HG02642 (cell line): ENCODE measurements at regions not wholly inside any gene's neighbourhood (a gene's known extent, or its start where the extent isn't known, plus 50 kb on each side); places are given as distances from the start of the nearest gene placed in this dataset.
"Not testable (repeated sequence)": the region's sequence is repeated elsewhere in the genome, so short reads cannot be mapped to it uniquely, and the experiment has no call there.

Experiments used
- ATAC-seq: cut with Tn5 transposase; IDR thresholded peaks from one replicate; pipeline ENCODE4 v1.9.1; 2021; ENCODE audit warnings: mild to moderate bottlenecking; ENCODE audit not compliant: unreplicated experiment, poor library complexity

- ATAC-seq: no peak
Measured at GRCh38 chr3:164326714-164327113, 751.6 kb downstream of the SI start.

- ATAC-seq: no peak
Measured at GRCh38 chr3:164320962-164321361, 757.3 kb downstream of the SI start.

- no peak for ATAC-seq
Measured at GRCh38 chr3:164306042-164306441, 772.3 kb downstream of the SI start.

GRCh38 chr3:164303894-164304293, 774.4 kb downstream of the SI start:
- no peak for ATAC-seq

- ATAC-seq: no peak
Measured at GRCh38 chr3:164302622-164303021, 775.7 kb downstream of the SI start.

GRCh38 chr3:164291486-164291885, 786.8 kb downstream of the SI start:
- ATAC-seq: not testable (repeated sequence)

DNA sequence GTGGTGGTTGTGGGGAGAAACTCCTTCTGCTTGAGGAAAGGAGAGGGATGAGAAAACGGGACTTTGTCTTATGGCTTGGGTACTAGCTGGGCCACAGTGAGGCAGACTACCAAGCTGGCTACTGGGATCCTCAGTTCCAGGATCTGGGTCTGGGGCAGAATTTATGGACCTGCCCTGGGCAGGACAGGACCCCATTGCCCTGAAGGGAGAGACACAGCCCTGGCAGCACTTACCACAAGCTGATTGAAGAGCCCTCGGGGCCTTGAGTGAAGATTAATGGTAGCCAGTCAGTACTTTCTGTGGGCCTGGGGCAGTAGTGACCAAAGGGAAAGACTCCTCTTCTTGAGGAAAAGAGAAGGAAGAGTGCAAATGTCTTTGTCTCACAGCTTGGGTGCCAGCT, 799.7 kb downstream of the SI start:
- ATAC-seq: no peak

GRCh38 chr3:164267053-164267452, 811.2 kb downstream of the SI start:
- no peak for ATAC-seq

GRCh38 chr3:164250923-164251322, 827.4 kb downstream of the SI start:
- ATAC-seq: no peak

GRCh38 chr3:164236851-164237250, 841.4 kb downstream of the SI start:
- no peak for ATAC-seq

DNA sequence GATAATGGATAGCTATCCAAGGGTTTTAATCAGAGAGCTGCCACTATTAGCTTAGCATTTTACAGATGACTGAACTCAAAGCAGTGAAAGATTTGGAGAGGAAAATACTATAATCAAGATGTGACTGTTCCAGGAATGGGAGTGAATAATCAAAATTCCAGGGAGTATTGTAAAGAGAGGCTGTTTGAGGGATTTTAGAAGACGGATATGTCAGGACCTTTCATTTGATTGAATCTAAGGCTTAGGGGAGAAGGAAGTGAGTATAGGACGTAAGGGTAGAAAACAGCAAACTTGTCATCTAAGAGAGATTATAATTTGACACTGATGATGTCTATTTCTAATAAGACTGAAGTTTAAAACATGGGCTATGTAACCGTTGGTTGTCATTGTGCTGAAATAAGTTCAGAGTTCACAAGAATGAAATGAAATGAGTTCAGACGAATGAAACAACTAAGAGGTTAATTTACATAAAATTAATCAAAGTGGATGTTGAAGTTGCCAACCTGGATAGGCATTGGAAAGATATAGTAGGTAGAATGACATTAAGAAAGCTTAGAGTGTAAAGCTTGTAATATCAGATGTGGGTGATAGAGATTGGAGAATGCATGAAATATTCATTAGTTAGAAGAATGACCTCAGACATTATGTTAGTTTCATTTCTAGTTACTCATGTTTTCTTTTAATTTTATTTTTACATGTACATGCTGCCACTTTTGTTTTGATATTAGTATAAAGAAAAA, 842.8 kb downstream of the SI start:
- ATAC-seq: no peak

- no peak for ATAC-seq
Measured at GRCh38 chr3:164233951-164234350, 844.3 kb downstream of the SI start.

- ATAC-seq: no peak
Measured at GRCh38 chr3:164231718-164232117, 846.6 kb downstream of the SI start.

DNA sequence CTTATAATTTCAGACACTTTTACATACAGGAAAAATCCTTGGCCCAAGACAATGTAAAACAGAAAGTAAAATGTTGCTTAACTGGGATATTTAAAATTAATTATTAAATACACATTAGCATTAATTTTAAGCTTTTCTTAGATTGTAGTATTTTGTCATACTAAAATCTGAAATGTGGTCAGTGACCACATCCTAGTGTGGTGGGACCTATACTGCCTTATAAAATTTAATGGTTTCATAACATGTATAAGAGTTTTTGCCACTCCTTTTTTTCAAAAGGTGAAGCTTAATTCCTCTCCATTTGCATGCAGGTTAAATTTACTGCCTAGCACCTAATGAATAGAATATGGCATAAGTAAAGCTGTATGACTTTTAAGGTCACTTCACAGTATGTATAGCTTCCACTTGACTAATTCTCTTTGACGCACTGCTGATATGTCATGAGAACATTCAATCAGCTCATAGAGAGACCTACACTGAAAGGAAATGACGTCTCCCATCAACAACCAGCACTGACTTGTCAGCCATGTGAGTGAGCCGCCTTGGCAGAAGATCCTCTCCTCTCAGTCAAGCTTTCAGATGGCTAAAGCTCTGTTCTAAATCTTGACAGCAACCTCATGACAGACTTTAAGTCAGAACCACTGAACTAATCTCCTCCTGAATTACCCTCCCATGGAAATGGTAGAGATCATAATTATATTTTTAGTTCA, 847.8 kb downstream of the SI start:
- no peak for ATAC-seq

GRCh38 chr3:164224126-164224525, 854.2 kb downstream of the SI start:
- ATAC-seq: no peak

DNA sequence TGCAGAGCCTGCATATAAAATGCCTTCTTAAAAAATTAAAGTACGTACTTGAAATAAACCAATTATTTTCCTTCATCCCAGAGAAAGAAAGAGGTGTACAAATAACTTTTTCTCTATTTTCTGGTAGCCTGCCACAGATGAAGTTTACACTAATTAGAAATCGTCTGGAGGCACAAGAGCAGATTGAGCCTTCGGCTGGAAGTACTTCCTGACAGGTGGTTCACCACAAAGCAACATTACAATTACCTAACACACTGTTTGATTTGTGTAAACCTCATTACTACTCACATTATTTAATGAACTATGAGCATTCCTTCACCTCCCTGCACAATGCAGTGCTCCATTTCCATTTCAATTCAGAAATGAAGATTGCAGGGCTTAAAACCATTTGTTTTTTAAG, 856.1 kb downstream of the SI start:
- no peak for ATAC-seq

DNA sequence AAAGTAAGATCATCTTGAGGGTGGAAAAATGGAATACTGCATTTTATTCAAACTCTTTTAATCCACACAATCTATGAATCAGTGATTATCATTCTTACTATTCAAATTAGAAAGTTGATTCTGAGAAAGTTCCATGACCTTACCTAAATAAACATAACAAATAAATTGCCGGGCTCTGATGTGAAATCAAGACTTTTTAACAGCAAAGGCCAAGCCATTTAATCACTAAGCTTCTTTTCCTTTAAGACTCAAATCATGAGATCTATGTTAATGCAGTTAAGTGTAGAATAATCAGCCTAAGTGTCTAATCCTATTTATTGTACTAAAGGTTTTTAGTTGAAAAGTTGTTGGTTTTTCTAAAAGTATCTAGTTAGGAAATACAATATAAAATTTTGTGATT, 857.0 kb downstream of the SI start:
- ATAC-seq: no peak

DNA sequence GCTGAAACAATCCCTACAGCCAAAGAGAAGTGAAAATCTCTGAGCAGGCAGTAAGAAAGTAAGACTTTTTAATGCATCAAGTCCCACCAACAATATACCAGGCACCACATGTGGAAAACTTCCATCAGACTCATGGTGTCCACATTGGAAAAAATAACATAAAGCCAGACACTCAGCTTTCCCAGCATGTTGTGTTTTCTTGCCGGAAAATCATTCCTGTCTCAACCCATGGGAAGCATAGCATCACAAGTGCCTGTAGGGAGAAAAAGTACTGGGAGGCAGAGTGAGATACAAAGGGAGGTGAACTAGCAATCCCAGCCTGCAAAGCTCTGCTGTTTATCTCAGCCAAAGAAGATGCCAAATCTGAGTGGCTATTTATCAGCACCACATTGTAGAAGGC, 868.9 kb downstream of the SI start:
- ATAC-seq: no peak

GRCh38 chr3:164208821-164209220, 869.5 kb downstream of the SI start:
- ATAC-seq: no peak

DNA sequence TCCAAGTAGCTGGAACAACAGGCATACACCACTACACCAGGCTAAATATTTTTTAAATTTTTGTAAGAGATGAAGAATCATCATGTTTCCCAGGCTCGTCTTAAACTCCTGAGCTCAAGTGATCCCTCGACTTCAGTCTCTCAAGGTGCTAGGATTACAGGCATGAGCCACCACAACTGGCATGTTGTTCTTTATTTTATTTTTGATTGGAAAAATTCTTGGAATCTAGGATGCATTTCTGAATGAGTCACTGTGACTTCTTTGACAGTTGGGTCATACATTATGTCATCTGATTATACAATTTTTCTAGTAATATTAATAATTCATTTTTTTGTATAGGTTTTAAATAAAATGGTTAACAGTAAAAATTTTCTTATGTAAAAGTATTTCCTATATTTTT, 870.2 kb downstream of the SI start:
- ATAC-seq: no peak

- ATAC-seq: no peak
Measured at GRCh38 chr3:164200053-164200823, 878.1 kb downstream of the SI start.
